ENCODE measurements at regions not wholly inside any gene's neighbourhood (a gene's known extent, or its start where the extent isn't known, plus 50 kb on each side); places are given as distances from the start of the nearest gene placed in this dataset.
"Not testable (repeated sequence)": the region's sequence is repeated elsewhere in the genome, so short reads cannot be mapped to it uniquely, and the experiment has no call there.

GRCh38 chr6:14509120-14509519 is 391.5 kb downstream of the CD83 start:
- no peak for DNase-seq

DNA sequence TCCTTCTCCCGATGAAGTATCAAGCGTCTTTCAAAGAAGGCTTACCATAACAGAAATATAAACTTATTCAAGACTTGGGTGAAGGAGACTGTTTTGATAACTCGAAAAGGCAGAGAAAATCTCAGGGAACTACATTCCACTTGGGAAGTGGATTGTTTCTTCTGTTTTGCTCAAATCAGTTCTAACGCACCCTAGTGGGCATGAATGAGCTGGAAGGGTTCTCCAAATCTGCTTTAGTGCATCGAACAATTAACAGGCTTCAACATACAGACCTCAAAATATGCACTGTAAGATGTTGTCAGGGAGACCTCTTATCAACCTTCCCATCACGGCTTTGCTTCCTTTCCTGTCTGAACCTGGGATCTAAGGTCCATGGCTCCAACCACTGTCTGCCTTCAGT is 392.5 kb downstream of the CD83 start:
- no peak for DNase-seq

- no peak for DNase-seq
Measured at GRCh38 chr6:14511061-14511586, 393.6 kb downstream of the CD83 start.

DNA sequence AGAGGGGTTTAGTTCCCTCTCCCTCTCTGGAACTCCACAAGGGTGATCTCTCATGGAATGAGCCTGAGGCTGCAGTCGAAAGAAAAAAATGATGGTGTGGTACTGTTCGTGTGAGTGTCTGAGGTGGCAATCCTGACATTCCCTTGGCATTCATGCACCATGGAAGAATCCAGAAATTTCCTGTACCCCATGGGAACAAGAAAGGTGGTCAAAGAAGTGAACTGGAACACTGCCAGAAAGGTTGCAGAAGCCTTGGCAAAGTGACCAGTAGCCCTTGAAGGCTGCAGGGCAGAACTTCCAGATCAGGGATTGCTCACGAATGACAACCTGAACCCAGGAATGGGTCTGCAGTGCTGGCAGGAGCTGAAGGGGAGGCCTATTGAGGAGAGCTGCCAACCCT is 394.7 kb downstream of the CD83 start:
- no peak for DNase-seq

DNA sequence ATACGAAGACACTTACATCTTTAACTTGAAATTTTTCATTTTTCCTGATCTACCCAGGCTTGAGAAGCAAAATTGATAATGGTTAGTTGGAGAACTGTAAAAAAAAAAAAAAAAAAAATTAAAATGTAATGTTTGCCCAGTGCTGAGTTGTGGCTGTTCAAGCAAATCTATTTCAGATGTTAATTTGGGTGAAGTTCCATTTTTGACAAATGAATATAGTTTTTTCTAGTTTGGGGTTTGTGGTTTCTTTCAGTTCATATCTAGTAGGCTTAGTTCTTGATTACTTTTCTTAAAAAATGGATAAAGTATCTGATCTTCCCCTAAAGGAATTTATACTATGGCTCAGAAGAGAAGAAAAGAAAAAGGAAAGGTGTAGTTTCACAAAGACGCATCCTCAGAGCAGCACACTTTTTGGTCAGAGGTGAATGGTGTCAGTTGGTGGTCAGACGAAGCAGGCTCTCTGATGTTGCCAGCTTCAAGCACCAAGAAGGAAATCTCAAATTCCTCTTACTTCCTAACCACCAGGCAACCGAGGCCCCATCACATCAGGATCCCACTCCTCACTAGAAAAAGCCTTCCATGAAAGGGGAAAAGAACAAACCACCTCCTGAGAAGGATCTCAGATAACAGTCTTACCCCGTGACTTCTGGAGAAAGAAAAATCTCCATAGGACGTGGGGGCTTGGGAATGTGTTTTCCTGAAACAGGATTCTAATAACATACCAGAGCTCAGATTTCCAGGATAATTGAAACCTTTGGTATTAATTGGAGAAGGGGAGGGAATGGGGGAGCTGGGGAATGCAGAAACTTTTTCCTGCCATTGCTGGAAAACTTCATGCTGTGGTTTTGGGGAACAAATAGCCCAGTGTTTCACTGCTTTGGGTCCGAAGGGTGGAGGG is 396.2 kb downstream of the CD83 start:
- DNase-seq = no peak

GRCh38 chr6:14516956-14517355 is 399.4 kb downstream of the CD83 start:
- no peak for DNase-seq

- no peak for DNase-seq
Measured at GRCh38 chr6:14517516-14518105, 400.0 kb downstream of the CD83 start.

DNA sequence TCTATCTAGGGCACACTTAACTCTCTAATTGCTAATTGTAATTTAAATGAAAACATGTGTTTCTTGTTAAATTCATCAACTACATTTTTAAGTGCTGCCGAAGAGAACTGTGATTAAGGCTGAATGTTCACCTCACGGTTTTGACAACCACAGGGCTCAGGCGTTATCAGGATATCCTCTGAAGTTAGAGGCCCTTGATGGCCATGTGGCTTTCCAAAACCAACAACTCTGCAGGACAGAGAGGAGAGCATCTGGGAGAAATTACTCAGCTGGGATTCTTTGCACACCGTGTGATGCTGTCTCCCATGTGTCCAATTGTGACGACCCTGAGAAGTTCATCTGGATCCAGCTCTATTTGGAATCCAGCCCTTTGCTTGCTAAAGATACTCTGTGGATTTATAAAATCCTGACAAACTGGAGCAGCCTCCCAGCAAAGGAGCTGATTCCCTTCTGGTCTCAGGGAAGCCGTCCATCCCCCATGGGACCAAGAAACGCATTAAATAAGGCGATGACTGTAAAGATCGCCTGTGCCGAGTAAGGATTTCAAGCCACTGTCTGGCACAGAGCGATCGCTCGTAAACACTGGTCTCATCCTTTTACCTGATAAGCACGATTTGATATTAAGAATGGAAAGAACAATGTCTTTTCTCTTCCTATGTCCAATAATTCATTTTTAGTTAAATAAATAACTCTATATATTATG is 401.1 kb downstream of the CD83 start:
- no peak for DNase-seq

- DNase-seq = no peak
Measured at GRCh38 chr6:14520029-14520428, 402.5 kb downstream of the CD83 start.

- no peak for DNase-seq
Measured at GRCh38 chr6:14520536-14520935, 403.0 kb downstream of the CD83 start.

DNA sequence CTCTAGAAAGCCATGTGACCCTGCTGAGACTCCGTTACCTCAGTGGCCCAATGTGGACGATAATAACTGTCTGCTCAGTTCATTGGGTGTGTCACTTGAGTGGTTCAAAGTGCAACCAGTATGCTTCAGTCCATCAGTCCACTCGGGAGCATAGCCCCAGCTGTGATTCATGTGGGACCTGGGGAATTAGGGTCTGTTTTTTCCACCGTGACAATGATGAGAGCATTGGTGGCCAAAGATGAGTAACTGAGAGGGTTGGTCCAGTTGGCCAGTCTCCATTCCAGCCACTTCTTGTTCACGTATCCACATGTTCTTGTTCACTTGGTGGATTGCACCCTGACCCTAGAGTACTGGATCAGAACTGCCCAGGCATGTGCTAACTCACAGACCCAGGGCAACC is 403.6 kb downstream of the CD83 start:
- no peak for DNase-seq

DNA sequence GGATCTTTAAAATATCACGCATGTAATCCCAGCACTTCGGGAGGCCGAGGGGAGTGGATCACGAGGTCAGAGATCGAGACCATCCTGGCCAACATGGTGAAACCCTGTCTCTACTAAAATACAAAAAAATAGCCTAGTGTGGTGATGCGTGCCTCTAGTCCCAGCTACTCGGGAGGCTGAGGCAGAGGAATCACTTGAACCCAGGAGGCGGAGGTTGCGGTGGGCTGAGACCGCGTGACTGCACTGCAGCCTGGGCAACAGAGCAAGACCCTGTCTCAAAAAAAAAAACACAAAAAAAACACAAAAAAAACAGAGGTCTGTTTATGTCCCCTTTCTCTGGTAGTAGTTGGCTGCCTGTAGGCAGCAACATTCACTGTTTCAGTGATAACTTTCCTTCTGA is 404.3 kb downstream of the CD83 start:
- not testable (repeated sequence) for DNase-seq

GRCh38 chr6:14524319-14524718 is 406.7 kb downstream of the CD83 start:
- no peak for DNase-seq

- no peak for DNase-seq
Measured at GRCh38 chr6:14530385-14530784, 412.8 kb downstream of the CD83 start.

DNA sequence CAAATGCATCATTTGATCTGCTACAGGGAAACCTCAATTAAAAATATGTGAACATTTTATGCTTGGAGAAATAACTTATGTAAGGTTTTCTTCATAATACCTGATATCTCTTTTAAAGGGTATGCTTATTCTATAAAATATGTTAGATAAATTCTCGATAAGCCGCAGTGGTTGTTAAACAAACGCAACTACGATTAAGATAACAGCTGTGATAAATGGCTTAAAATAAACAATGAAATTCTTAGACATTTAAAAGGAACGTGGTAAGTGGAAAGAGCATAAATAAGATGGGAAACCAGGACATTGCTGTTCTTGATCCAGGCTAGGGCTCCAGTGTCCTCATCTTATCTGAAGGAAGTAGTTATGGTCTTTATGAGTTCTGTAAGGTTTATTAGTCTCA is 415.9 kb downstream of the CD83 start:
- DNase-seq = no peak

DNA sequence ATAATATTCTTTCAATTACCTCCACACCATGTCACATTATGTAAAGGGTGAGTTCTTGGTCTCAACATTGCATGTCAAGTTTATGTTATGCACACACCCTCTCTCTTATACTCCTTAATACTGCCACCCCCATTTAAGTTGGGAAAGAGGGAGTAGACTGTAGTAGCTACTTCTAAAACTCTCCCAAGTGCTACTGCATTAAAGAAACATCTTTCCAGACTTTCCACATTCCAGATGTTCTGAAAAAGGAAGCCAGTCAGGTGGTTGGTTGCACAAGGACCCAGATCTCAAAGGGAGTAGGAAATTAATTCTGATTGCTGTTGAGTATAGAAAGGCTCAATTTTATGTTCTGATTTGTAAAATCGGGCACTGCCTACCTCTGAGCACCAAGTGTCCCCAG is 419.5 kb downstream of the CD83 start:
- DNase-seq = no peak

DNA sequence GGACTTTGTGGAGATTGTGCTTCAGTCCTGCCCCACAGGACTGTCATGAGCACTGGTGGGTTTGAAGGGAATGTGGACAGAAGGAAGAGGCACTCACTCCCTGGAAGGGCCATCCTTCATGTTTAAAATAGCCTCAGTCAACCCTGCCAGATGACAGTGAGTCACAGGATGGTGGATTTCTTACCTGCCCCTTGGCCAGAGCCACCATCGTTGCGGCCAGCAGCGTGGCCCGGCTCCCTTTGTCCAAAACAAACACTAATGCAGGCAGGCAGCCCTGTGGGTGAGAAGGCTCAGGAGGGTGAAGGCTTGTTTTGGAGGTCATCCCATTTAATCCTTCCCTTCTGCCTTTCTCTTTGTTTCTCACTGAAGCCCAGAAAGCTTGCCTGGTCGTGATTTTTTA is 422.7 kb downstream of the CD83 start:
- DNase-seq = no peak

- no peak for DNase-seq
Measured at GRCh38 chr6:14540810-14541540, 423.4 kb downstream of the CD83 start.

DNA sequence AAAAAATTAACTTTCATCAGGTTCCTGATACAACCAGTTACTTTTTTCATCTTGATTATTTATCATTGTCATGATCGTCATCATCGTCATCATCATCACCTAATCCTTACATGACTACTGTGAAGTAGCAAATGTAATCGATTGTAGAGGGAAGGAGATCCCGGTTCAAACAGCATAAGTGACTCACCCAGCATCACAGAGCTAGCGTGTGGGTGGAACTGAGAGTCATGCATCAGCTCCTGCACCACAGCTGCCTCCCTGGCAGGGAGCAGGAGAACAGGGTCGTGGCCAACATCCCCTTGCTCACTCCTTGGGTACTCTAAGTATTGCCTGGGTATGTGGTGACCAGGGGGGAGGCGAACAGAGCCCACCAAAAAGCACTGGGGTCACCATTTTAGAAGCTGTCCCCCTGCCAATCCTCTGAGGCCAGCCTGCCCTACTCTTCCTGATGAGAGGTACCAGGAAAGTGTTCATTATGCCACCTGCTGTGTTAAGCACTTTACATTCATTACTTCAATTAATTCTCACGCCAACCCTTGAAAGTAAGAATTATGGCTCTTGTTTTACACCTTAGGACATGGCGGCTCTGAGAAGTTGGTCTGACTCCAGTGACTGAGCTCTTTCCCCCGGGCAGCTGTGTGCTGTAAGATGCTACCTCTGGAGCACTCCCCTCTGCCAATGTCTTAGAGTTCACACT is 425.2 kb downstream of the CD83 start:
- DNase-seq = peak; percentile 65

DNA sequence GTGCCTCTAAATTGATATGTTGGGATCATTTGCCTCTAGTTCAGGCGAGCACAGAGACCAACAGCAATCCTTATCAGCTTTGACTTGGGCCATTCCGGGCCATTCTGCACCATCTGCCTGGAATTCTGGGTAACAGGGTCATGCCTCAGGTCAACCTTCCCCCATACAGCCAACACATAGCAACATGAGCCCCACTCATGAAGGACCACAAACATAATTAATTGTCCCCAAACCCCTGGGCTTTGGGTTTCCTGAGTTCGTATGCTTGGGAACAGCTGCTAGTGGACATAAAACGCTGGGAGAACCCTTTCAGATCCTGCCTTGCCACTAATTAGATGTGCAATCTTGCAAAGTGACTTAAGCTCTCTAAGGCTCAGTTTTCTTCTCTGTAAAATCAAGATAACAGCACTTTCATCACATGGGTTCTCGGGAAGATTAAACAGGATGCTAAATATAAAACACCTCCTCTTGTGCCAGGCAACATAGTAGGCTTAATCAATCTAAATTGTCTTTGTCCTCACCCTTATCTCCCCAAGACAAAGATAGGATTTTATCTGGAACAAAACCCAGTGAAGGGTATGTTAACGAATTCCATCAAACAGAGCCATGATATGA is 426.5 kb downstream of the CD83 start:
- peak; percentile 32 for DNase-seq

DNA sequence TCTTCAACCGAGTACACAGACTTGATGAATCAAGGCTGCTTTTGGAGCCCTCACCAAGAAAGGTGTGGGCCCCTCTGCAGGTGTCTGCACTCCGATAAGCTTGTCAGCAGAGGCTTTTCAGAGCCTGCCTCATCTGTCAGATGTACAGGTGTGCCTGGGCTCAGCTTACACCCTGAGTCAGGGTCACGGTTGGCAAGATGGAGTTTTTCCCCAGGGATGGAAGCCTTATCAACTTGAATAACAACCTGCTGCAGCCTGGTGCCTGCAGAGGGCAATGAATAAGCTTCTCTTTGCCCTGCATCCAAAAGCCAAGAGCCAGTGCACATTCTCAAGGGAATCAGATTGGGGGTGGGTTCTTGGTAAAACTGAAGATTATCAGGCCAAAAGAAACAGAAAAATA is 427.1 kb downstream of the CD83 start:
- DNase-seq = peak; percentile 55

GRCh38 chr6:14545496-14545895 is 427.9 kb downstream of the CD83 start:
- no peak for DNase-seq
